ENCODE measurements at regions not wholly inside any gene's neighbourhood (a gene's known extent, or its start where the extent isn't known, plus 50 kb on each side); places are given as distances from the start of the nearest gene placed in this dataset.

- POLR2A ChIA-PET (ENCODE audit: partially characterized antibody), result no interaction called here
These were observed 179.3 kb downstream of the HINT1 start for GRCh38 chr5:130985776-130986175.

More at GRCh38 chr5:130985776-130986175, 179.3 kb downstream of the HINT1 start:
- no peaks in the 10 kb centered on the region for H3K9me3 ChIP-seq (ENCODE audit: insufficient read depth in 2 of 2, low read depth in 1 of 2, low read length in 1 of 2)
- H3K79me1 ChIP-seq (ENCODE audit: low read depth, low read length), result no peaks in the 10 kb centered on the region
- no peak overlapping the region for H4K5ac ChIP-seq (ENCODE audit: insufficient read length, low read depth, low read length)
- TF ChIP-seq ZNF274 (IDR thresholded peaks at IDR 0.05; ENCODE audit: borderline replicate concordance, extremely low read depth, low read length) (no peak), KDM5A (IDR thresholded peaks at IDR 0.05; ENCODE audit: low read length) (no peak), HDAC2 (IDR thresholded peaks at IDR 0.05; ENCODE audit: borderline replicate concordance in 1 of 2, low read depth in 2 of 2, low read length in 2 of 2) (no peak), CTCF (IDR thresholded peaks at IDR 0.05; ENCODE audit: control extremely low read depth in 1 of 3, insufficient read depth in 1 of 3, low read depth in 1 of 3, low read length in 3 of 3) (no peak), JUND (IDR thresholded peaks at IDR 0.05; ENCODE audit: low read length) (no peak), USF2 (IDR thresholded peaks at IDR 0.05; ENCODE audit: low read length) (no peak), SIX5 (IDR thresholded peaks at IDR 0.05; ENCODE audit: low read depth, low read length) (no peak), POLR2A (IDR thresholded peaks at IDR 0.05; ENCODE audit: control extremely low read depth in 1 of 2, low read depth in 2 of 2, low read length in 2 of 2) (no peak), ASH2L (IDR thresholded peaks at IDR 0.05; ENCODE audit: low read length) (no peak)
- H3K36me3 ChIP-seq (ENCODE audit: control insufficient read depth in 2 of 4, insufficient read depth in 4 of 4, low read length in 3 of 4), result no peaks in the 10 kb centered on the region
- H3K4me1 ChIP-seq (replicated peaks in 1 of 4; ENCODE audit: control insufficient read depth in 3 of 4, insufficient read depth in 4 of 4, low read length in 3 of 4), result no peaks in the 10 kb centered on the region
- no peaks in the 10 kb centered on the region for H3K79me2 ChIP-seq (ENCODE audit: control insufficient read depth in 1 of 2, insufficient read depth in 2 of 2, low read length in 2 of 2)
- H4K20me1 ChIP-seq (replicated peaks in 1 of 2; ENCODE audit: control insufficient read depth in 1 of 2, insufficient read depth in 2 of 2, low read length in 2 of 2), result no peaks in the 10 kb centered on the region
- H2BK120ac ChIP-seq (replicated peaks; ENCODE audit: low read depth, low read length), result no peak overlapping the region
- H4K91ac ChIP-seq (replicated peaks; ENCODE audit: insufficient read length, low read length), result no peak overlapping the region
- H3K14ac ChIP-seq (ENCODE audit: insufficient read length), result no peak overlapping the region
- no peak overlapping the region for H2BK15ac ChIP-seq (ENCODE audit: low read length)
- DNase-seq (ENCODE audit: low read depth in 1 of 2, low spot score in 2 of 2), result no peak
- H2BK20ac ChIP-seq (ENCODE audit: low read length), result no peak overlapping the region
- CTCF ChIA-PET (ENCODE audit: partially characterized antibody), result no interaction called here
- no peak for FAIRE-seq
- H3K23ac ChIP-seq (ENCODE audit: insufficient read length), result no peak overlapping the region
- H3K9ac ChIP-seq (replicated peaks in 1 of 4; ENCODE audit: extremely low read depth in 1 of 4, low read depth in 3 of 4, low read length in 3 of 4), result no peak overlapping the region
- H4K8ac ChIP-seq (ENCODE audit: extremely low read depth, insufficient read depth, low read length), result no peak overlapping the region
- H3K4me3 ChIP-seq (ENCODE audit: extremely low read depth in 1 of 4, insufficient read depth in 2 of 4, low read depth in 3 of 4, low read length in 4 of 4), result no peak overlapping the region
- WGBS, 2 experiments (ENCODE audit: extremely low coverage in 1 of 2, insufficient coverage in 1 of 2, insufficient read length in 1 of 2, insufficient replicate concordance in 2 of 2, low coverage in 1 of 2, low lambda C conversion rate in 2 of 2, missing lambda C conversion rate in 1 of 2), result 77% methylated on average over 2 of the region's 2 CpGs; no CpG with 5 or more reads in 1 of the 2 experiments
- H3K18ac ChIP-seq (ENCODE audit: extremely low read depth, low read length), result no peak overlapping the region
- no peaks in the 10 kb centered on the region for H3K27me3 ChIP-seq (replicated peaks in 1 of 4; ENCODE audit: control insufficient read depth in 3 of 4, extremely low read depth in 1 of 4, insufficient read depth in 3 of 4, low read length in 3 of 4)
- H3K23me2 ChIP-seq (ENCODE audit: low read depth, low read length), result no peaks in the 10 kb centered on the region
- no peak overlapping the region for H3K4ac ChIP-seq (replicated peaks; ENCODE audit: insufficient read length, low read depth, low read length)
- no peak overlapping the region for H2BK5ac ChIP-seq (ENCODE audit: low read depth, low read length)
- H3K27ac ChIP-seq (ENCODE audit: low read depth, low read length), result no peak overlapping the region
- H3K4me2 ChIP-seq (ENCODE audit: insufficient read depth in 1 of 2, low read depth in 2 of 2, low read length in 2 of 2), result no peak overlapping the region
- no peak overlapping the region for H2BK12ac ChIP-seq (ENCODE audit: low read depth, low read length)
- no peak overlapping the region for H3K56ac ChIP-seq (replicated peaks; ENCODE audit: insufficient read length, low read depth, low read length)
- no peak overlapping the region for H2AFZ ChIP-seq (ENCODE audit: low read length)
- H2AK5ac ChIP-seq (ENCODE audit: low read depth, low read length), result no peak overlapping the region

Measured in H1 (cell line).